ENCODE measurements at regions not wholly inside any gene's neighbourhood (a gene's known extent, or its start where the extent isn't known, plus 50 kb on each side); places are given as distances from the start of the nearest gene placed in this dataset.

DNA sequence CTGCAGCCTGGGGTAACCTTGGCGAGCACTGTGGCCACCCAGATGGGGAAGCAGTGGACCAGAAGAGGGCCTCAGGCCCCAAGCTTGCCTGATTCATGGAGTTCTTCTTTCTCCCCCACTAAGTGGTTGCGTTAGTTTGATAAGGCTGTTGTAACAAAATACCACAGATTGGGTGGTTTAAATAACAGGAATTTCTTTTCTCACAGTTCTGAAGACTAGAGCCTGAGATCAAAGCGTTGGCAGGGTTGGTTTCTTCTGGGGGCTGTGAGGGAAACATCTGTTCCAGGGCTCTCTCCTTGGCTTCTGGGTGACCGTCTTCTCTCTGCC is 105.7 kb upstream of the GATB start:
- Mint-ChIP-seq H3K27ac (no peak overlapping the region), H3K4me1 (no peaks in the 10 kb centered on the region), H3K27me3 (ENCODE audit: low read depth in 3 of 3) (peaks cover 0 to 2% (median 1%) of the 10 kb centered on the region in 3 donors), H3K4me3 (no peak overlapping the region), H3K36me3 (no peaks in the 10 kb centered on the region), H3K9me3 (no peaks in the 10 kb centered on the region)
- no peak for DNase-seq

DNA sequence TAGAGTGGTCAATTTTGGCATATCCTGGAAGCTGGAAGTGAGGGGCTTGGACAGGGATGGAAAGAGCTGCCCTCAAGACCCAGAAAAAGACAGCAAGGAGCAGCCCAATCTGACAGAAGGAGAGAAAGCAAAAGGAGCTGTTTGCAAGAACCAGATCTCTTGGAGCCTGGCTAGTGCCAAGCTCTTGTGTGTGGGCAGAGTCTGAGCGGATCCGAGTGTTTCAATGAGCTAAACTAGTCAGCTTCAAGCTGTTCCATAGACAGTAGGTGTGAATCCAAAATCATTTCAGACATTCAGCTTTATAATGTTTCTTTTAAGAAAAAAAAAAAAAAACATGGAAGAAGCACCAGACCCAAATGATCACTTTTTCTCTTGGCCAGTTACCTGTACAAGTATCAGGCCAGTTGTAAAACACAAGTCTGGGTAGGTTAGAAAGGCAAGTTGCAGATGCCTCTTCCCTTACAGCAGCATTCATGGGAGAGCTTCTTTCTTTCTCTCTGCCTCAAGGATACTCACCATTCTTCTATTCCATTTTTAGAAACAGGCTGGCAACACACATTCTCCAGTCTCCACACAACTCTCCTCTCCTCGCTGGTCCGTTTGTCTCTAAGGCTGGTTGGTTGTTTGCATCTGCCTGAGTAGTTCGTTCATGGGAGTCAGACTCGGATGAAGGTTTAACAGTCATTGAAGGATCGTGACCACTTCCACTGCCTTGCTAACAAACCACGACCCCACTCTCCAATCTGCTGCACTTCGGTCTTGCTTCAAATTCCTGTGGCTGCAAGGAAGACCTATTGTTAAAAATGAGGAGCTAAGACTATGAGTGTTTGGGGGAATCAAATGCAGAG is 105.2 kb upstream of the GATB start:
- Mint-ChIP-seq H3K4me3 (no peak overlapping the region), H3K4me1 (no peaks in the 10 kb centered on the region), H3K27ac (no peak overlapping the region), H3K36me3 (no peaks in the 10 kb centered on the region), H3K27me3 (ENCODE audit: low read depth in 3 of 3) (peaks cover 1 to 2% (median 2%) of the 10 kb centered on the region in 3 donors), H3K9me3 (no peaks in the 10 kb centered on the region)
- no peak for DNase-seq

DNA sequence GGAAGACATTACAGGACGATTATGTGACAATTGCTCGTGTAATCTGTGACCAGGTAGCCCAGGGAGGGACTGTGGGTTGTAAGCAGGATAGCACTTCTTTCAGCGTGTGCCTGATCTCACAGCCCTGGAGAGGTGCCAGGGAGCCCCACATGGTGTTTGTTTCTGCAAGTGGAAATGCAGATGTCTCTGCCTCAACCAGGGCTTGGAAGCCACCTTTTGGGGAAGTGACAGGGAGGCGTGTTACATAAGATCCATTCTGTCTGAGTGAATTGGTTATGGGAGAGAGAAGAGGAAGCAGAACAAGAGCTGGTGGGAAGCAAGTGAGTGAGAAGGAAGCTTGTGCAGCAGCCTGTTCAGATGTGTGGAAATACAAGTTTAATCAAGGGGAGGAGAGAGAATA is 104.5 kb upstream of the GATB start:
- Mint-ChIP-seq H3K4me1 (no peaks in the 10 kb centered on the region), H3K27ac (no peak overlapping the region), H3K36me3 (no peaks in the 10 kb centered on the region), H3K9me3 (no peaks in the 10 kb centered on the region), H3K27me3 (ENCODE audit: low read depth in 3 of 3) (peaks cover 1 to 4% (median 2%) of the 10 kb centered on the region in 3 donors), H3K4me3 (no peak overlapping the region)
- DNase-seq, result no peak

DNA sequence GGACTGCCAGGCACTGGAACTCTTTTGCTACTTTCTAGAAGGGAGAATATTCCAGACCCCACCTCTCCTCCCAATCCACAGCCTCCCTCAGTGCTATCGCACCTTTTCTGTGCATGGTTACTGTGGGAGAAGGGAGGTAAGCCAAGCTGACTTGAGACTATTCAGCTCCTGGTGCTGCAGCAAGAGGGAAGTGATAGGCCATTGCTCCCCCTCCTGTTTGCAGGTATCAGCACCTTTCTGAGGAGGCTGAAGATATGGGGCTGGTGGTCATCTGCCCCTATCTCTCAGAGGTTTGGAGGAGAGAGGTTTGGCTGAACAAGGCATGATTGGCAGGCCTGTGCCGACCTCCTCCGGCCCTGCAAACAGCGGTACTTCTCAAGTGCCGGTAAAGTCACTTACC is 103.3 kb upstream of the GATB start:
- no peaks in the 10 kb centered on the region for H3K36me3 Mint-ChIP-seq
- no peaks in the 10 kb centered on the region for H3K4me1 Mint-ChIP-seq
- H3K27ac Mint-ChIP-seq, result no peak overlapping the region

DNA sequence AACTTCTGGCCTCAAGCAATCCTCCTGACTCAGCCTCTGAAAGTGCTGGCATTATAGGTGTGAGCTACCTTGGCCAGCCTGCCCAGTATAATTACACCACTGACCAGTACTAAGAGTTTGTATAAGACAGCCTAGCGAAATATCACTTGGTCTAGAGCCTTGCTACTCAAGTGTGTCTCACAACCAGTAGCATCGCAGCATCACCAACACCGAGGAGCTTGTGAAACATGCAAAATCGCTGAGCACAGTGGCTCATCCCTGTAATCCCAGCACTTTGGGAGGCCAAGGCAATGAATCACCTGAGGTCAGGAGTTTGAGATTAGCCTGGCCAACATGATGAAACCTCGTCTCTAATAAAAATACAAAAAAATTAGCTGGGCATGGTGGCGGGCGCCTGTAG is 102.0 kb upstream of the GATB start:
- Mint-ChIP-seq H3K27ac (no peak overlapping the region), H3K36me3 (no peaks in the 10 kb centered on the region), H3K4me3 (no peak overlapping the region), H3K9me3 (peaks cover 0 to 1% (median 0%) of the 10 kb centered on the region in 6 donors), H3K27me3 (ENCODE audit: low read depth in 3 of 3) (peaks cover 1 to 4% (median 2%) of the 10 kb centered on the region in 3 donors), H3K4me1 (no peaks in the 10 kb centered on the region)
- DNase-seq, result no peak

More for the DNA sequence above, 103.3 kb upstream of the GATB start:
- Mint-ChIP-seq H3K4me3 (no peak overlapping the region), H3K9me3 (no peaks in the 10 kb centered on the region), H3K27me3 (ENCODE audit: low read depth in 3 of 3) (peaks cover 1 to 4% (median 2%) of the 10 kb centered on the region in 3 donors)
- no peak for DNase-seq

DNA sequence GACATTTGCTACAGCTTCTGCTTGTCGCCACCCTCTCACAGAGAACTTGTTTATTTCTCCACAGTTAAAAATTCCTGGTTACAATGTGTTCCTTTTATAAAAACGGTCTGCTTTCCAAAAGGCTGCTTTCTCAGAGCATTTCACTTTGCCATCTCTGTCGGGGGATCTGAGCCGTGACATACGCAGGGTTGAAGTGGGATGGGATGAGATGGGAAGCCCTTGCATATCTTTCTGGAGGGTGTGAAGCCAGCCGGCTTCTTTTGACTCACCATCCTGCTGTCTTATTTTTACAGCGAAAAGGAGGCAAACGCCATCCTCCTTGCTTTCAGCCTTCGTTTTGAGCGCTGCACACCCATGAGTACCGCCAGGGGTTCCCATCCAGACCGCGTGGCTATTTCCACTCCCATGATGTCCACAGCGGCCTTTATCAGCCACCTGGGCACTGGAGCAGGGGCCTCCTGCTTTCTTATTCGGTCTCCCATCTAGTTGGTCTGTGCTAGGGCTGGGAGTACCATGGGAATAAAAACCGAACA is 99.8 kb upstream of the GATB start:
- Mint-ChIP-seq H3K36me3 (no peaks in the 10 kb centered on the region), H3K27ac (no peak overlapping the region), H3K9me3 (peaks cover 0 to 3% (median 0%) of the 10 kb centered on the region in 6 donors), H3K27me3 (ENCODE audit: low read depth in 3 of 3) (peaks cover 1 to 4% (median 2%) of the 10 kb centered on the region in 3 donors), H3K4me1 (no peaks in the 10 kb centered on the region), H3K4me3 (no peak overlapping the region)
- DNase-seq, result no peak

DNA sequence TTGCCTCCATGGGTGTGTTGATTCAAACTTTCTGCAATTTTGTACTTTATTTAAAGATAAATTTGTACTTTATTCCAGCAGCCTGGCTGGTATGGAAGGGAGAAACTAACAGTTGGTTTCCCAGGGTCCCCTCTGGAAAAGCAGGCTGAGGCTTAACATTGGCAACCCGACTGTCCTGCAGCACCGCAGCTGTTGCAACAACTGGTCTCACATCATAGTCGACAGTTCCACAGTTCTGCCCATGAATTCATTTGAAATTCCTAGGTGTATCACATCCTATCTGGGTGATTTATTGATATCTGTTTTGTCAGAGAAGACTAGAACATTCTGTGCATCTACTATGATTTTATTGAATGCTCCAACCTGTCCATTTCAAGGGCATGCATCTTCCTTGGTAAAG is 98.8 kb upstream of the GATB start:
- no peaks in the 10 kb centered on the region for H3K36me3 Mint-ChIP-seq
- H3K27ac Mint-ChIP-seq, result no peak overlapping the region
- no peak for DNase-seq
- no peaks in the 10 kb centered on the region for H3K4me1 Mint-ChIP-seq
- peaks cover 0 to 3% (median 0%) of the 10 kb centered on the region in 6 donors for H3K9me3 Mint-ChIP-seq
- peaks cover 1 to 4% (median 2%) of the 10 kb centered on the region in 3 donors for H3K27me3 Mint-ChIP-seq (ENCODE audit: low read depth in 3 of 3)
- no peak overlapping the region for H3K4me3 Mint-ChIP-seq

DNA sequence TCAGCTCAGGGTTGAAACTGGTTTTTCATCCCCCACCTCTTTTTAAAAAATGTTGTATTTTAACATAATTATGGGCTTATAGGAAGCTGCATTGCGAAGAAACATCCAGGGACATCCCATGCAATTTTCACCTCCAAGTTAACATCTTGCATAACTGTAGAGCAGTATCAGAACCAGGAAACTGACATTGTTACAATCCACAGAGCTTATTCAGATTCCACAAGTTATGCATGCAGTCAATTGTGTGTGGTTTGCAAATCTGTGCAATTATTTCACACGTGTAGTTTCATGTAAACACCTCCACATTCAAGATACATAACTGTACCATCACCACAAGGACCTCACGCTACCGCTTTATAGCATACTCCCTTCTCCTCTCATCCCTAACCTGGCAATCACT is 97.5 kb upstream of the GATB start:
- no peak for DNase-seq
- peaks cover 4 to 6% (median 5%) of the 10 kb centered on the region in 3 donors for H3K27me3 Mint-ChIP-seq (ENCODE audit: low read depth in 3 of 3)
- H3K4me1 Mint-ChIP-seq, result no peaks in the 10 kb centered on the region

DNA sequence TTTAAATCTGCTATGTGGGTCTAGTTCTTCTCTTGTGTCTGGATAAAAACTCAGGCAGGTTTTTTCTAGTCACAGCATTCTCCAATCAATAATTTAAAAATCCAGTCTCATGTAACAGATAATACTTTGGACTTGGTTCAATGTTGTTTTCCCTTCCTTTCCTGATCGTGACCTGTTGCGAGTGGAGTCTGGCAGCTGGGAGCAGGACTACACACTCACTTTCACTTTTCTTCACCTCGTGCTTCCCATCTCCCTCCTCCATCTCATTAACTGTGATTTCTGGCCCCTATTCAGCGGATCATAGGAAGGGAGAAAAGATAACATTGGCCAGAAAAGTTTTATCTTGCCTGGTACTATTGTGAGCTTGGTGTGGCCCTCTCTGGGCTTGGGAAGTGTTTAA is 96.6 kb upstream of the GATB start:
- H3K27ac Mint-ChIP-seq, result no peak overlapping the region
- DNase-seq, result no peak
- no peaks in the 10 kb centered on the region for H3K36me3 Mint-ChIP-seq
- no peaks in the 10 kb centered on the region for H3K4me1 Mint-ChIP-seq
- peaks cover 3 to 6% (median 5%) of the 10 kb centered on the region in 3 donors for H3K27me3 Mint-ChIP-seq (ENCODE audit: low read depth in 3 of 3)
- H3K9me3 Mint-ChIP-seq, result peaks cover 0 to 3% (median 0%) of the 10 kb centered on the region in 6 donors
- H3K4me3 Mint-ChIP-seq, result no peak overlapping the region

More for the DNA sequence above, 97.5 kb upstream of the GATB start:
- H3K27ac Mint-ChIP-seq, result no peak overlapping the region
- H3K36me3 Mint-ChIP-seq, result no peaks in the 10 kb centered on the region
- peaks cover 0 to 3% (median 0%) of the 10 kb centered on the region in 6 donors for H3K9me3 Mint-ChIP-seq
- no peak overlapping the region for H3K4me3 Mint-ChIP-seq

DNA sequence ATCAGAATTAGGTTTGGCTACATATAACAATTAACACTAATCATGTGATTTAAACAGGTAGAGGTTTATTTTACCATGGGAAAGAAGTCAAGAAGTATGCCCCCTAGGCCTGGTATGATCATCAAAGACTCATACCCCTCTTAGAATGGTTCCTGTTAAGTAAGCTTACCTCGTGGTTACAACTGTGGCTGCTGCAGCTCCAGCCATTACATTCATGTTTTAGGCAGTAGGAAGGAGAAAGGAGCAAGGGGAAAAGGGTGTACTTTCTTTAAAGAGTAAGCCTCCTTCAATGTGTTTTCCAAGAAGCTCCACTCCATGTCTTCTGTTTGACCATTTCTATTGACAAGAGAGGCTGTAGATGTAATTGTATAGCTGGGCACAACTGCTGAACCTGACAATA is 94.9 kb upstream of the GATB start:
- Mint-ChIP-seq H3K27me3 (ENCODE audit: low read depth in 3 of 3) (peaks cover 3 to 6% (median 5%) of the 10 kb centered on the region in 3 donors), H3K9me3 (peaks cover 0 to 3% (median 0%) of the 10 kb centered on the region in 6 donors), H3K36me3 (no peaks in the 10 kb centered on the region), H3K4me1 (no peaks in the 10 kb centered on the region), H3K4me3 (no peak overlapping the region), H3K27ac (no peak overlapping the region)
- DNase-seq, result no peak

DNA sequence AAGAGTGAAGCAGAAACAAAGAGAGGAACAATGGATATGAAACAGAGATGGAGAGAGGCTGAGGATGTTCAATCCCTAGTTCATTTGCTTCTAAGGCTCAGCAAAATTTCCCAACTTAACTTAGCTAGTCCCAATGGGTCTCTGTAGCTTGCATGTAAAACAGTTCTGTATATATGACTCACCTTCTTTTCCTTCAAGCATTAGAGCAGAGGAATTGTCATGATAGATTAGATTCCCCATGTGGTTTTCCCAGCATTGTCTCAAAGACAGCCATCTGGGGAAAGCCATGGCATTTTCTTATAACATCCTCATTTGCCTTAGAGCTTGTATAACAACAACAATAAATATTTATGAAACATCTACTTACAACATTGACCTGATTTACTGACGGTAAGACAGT is 93.9 kb upstream of the GATB start:
- Mint-ChIP-seq H3K9me3 (peaks cover 0 to 3% (median 0%) of the 10 kb centered on the region in 6 donors), H3K4me1 (no peaks in the 10 kb centered on the region), H3K4me3 (no peak overlapping the region), H3K27me3 (ENCODE audit: low read depth in 3 of 3) (peaks cover 0 to 7% (median 6%) of the 10 kb centered on the region in 3 donors), H3K36me3 (no peaks in the 10 kb centered on the region), H3K27ac (no peak overlapping the region)
- DNase-seq, result no peak

DNA sequence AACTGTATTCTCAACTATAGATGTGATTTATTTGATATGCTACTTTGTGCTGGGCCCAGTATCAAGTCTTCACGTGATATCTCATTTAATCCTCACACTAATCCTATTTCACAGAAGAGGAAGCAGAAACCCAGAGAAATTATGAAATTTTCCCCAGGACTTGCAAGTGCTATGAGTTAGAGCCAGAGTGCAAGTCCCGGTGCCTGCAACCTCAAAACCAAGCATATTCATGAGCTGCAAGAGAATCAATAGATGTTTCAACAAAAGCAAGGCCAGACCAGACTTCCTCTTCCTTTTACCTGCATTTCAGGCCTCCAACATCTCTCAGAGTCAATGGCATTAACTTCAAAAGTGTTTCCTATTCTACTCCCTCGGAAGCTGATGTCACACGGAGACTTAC is 92.2 kb upstream of the GATB start:
- H3K27ac Mint-ChIP-seq, result no peak overlapping the region
- no peaks in the 10 kb centered on the region for H3K4me1 Mint-ChIP-seq
- DNase-seq, result no peak
- peaks cover 0 to 3% (median 0%) of the 10 kb centered on the region in 6 donors for H3K9me3 Mint-ChIP-seq
- H3K4me3 Mint-ChIP-seq, result no peak overlapping the region
- no peaks in the 10 kb centered on the region for H3K36me3 Mint-ChIP-seq
- peaks cover 0 to 7% (median 6%) of the 10 kb centered on the region in 3 donors for H3K27me3 Mint-ChIP-seq (ENCODE audit: low read depth in 3 of 3)

DNA sequence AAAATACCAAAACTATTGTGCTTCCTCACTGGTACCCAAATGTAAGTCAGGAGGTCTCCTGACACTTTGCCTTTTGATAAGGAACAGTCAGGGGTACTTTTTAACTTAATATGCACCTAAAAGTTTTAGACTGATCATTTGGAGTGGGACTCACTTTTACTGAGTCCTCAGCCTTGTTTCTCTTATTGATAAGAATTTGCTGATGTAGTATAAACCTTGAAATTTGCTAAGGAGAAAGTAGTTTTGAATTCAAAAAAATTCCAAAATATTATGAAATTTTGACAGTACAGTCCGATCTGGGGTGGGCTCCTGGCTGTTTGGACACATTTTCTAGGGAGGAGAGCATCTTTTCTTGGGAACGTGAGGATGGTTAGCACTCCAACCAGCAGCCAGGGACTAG is 91.4 kb upstream of the GATB start:
- no peaks in the 10 kb centered on the region for H3K4me1 Mint-ChIP-seq
- no peak overlapping the region for H3K4me3 Mint-ChIP-seq
- DNase-seq, result no peak
- no peaks in the 10 kb centered on the region for H3K9me3 Mint-ChIP-seq
- no peaks in the 10 kb centered on the region for H3K36me3 Mint-ChIP-seq
- peaks cover 0 to 9% (median 6%) of the 10 kb centered on the region in 3 donors for H3K27me3 Mint-ChIP-seq (ENCODE audit: low read depth in 3 of 3)
- no peak overlapping the region for H3K27ac Mint-ChIP-seq

DNA sequence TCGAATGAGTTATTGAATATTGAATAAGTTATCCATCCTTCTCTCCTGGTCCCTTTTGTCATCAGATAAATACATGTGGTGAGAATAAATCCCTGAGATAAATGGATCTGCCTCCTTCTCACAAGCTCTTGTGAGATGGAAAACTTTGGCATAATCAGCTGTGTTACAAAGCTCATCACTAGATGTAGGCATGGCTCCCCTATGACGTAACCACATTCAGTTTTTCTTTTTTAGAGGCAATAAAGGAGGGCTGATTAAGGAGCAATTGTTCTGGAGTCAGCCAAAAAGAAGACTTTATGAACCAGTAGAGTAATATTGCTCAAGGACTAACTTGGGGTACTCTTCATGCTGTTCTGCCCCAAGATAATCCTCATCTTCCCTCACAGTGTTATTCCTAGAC is 90.5 kb upstream of the GATB start:
- H3K4me1 Mint-ChIP-seq, result no peaks in the 10 kb centered on the region
- no peak for DNase-seq
- no peak overlapping the region for H3K4me3 Mint-ChIP-seq
- no peak overlapping the region for H3K27ac Mint-ChIP-seq
- H3K36me3 Mint-ChIP-seq, result no peaks in the 10 kb centered on the region
- H3K9me3 Mint-ChIP-seq, result peaks cover 0 to under 1% (median 0%) of the 10 kb centered on the region in 6 donors
- peaks cover 0 to 14% (median 6%) of the 10 kb centered on the region in 3 donors for H3K27me3 Mint-ChIP-seq (ENCODE audit: low read depth in 3 of 3)

Data from immature natural killer cell (primary cell).